ENCODE measurements at regions not wholly inside any gene's neighbourhood (a gene's known extent, or its start where the extent isn't known, plus 50 kb on each side); places are given as distances from the start of the nearest gene placed in this dataset.

- FAIRE-seq = no peak
These were observed 74.6 kb upstream of the TPK1 start for GRCh38 chr7:144910411-144910810.

GRCh38 chr7:144908943-144909556 is 73.2 kb upstream of the TPK1 start:
- FAIRE-seq = no peak

- no peak for FAIRE-seq
These were observed 72.5 kb upstream of the TPK1 start for GRCh38 chr7:144908324-144908723.

- no peak for FAIRE-seq
These were observed 71.7 kb upstream of the TPK1 start for GRCh38 chr7:144907577-144907976.

DNA sequence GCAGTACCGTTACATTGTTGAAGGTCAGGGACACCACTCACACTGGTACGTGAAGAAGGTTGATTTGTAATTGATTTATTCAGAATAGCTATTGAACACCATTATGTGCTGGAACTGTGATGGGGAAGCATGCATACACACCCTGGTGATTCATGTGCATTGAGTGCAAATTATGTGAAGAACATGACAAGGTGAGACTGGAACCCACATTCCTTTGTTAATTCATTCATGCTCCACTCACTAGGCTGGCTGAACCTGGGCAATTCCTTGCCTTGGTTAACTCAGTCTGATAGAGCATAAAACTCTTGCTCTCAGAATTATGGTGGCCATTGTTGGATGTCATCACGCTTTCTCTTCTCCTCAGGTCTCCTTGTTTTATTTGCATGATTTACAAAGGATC is 67.3 kb upstream of the TPK1 start:
- FAIRE-seq = no peak

DNA sequence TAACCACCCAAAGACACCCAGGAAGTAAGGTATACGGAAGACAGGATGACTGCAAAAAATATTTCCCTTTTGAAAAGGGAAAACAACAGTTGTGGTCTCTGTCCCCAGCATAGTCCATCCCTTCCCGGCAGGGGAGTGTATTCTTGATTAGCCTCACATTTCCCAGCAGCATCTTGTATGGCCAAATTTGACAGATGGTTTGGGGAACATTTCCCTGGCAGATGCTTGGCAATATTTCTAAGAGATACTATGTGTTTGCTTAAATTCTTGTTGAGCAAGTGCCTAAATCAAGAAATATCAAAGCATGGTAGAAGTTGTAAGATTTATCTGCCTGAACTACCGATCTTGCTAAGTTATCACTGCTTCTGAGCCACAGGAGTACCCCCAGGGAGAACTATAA is 56.9 kb upstream of the TPK1 start:
- no peak for FAIRE-seq

Data from A204.1 (cell line).